Kidney (tissue), 13 donors: ENCODE measurements at regions not wholly inside any gene's neighbourhood (a gene's known extent, or its start where the extent isn't known, plus 50 kb on each side); places are given as distances from the start of the nearest gene placed in this dataset.

ENCODE experiments used
- DNase-seq, 5 donors: peaks; one replicate each; pipeline ENCODE4 v3.0.0-alpha.2; 2013 to 2020
- FAIRE-seq: peaks from 2 replicates; lab custom pipeline; 2012; peaks lifted over from hg19 to GRCh38; lab: Jason Lieb, UNC
- H3K27ac ChIP-seq, 2 donors: one replicate each; pipeline ENCODE4 v1.7.0; 2013; ENCODE audit warnings: low read depth in 2 of 2, low read length in 2 of 2, inconsistent platforms in 1 of 2
- H3K27me3 ChIP-seq: one replicate; pipeline ENCODE4 v1.7.1; 2013; ENCODE audit warnings: low read length, inconsistent platforms; ENCODE audit not compliant: control insufficient read depth, insufficient read depth
- H3K36me3 ChIP-seq, 3 donors: one replicate each; pipeline versions ENCODE4 v1.7.0 to v1.7.1; 2013; ENCODE audit warnings: low read length in 3 of 3, control low read depth in 1 of 3, inconsistent platforms in 1 of 3; ENCODE audit not compliant: insufficient read depth in 3 of 3, control insufficient read depth in 2 of 3
- H3K4me1 ChIP-seq, 3 donors: one replicate each; pipeline versions ENCODE4 v1.7.0 to v1.7.1; 2013; ENCODE audit warnings: low read length in 3 of 3, inconsistent platforms in 1 of 3, low read depth in 1 of 3; ENCODE audit not compliant: control insufficient read depth in 2 of 3, insufficient read depth in 2 of 3
- H3K4me3 ChIP-seq, 3 donors: one replicate each; pipeline versions ENCODE4 v1.7.0 to v1.8.1; 2013; ENCODE audit warnings: low read length in 3 of 3, control low read depth in 1 of 3, inconsistent platforms in 1 of 3
- H3K9ac ChIP-seq, 3 donors: one replicate each; pipeline versions ENCODE4 v1.7.0 to v1.7.1; 2013; ENCODE audit warnings: low read length in 3 of 3, control low read depth in 1 of 3, inconsistent platforms in 1 of 3
- H3K9me3 ChIP-seq, 3 donors: one replicate each; pipeline versions ENCODE4 v1.7.0 to v1.7.1; 2013; ENCODE audit warnings: low read length in 3 of 3, control low read depth in 1 of 3, inconsistent platforms in 1 of 3; ENCODE audit not compliant: control insufficient read depth in 2 of 3, insufficient read depth in 1 of 3
- intact Hi-C: fragments of 100-400 bp; cut with DNase I; formaldehyde crosslinking; loops from one replicate; pipeline ENCODE4 v1.11.1; 2022
- TF ChIP-seq, protein P1 (sequence below): IDR thresholded peaks from 3 replicates; pipeline ENCODE4 v1.5.1; 2012; ENCODE audit warnings: mild to moderate bottlenecking, moderate library complexity, borderline replicate concordance; ENCODE audit not compliant: insufficient read depth; ENCODE audit errors: extremely low read depth
- donor health status: control.
- donor health status: control.
- donor health status: control.
- donor health status: control.
- donor health status: control.
- donor health status: DM: yes; HTN: yes; CAD: no.
- donor health status: Normal renal cell carcinoma (clear cell type).

DNA sequence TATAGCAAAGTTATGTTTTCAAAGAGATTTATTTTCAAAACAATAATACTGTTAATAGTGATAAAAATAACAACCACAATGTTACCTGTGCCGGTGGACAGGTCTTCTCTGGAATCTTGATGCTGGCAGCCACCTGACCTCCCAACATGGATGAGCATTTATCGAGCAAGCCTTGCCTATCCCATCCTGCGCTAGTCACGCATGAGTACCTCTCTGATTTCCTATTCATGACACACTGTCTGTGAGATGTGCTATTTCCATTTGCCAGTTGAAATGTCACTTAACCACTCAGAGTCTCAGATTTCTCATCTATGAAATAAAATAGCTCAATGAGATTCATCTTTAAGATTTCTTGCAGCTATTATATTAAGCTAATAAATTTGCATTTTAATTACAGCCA, 341.2 kb upstream of the VWC2 start:
- H3K36me3 ChIP-seq: no peaks in the 10 kb centered on the region
- no peak for DNase-seq
- H3K9ac ChIP-seq: no peak overlapping the region
- no peak overlapping the region for H3K4me3 ChIP-seq
- no peaks in the 10 kb centered on the region for H3K27me3 ChIP-seq
- intact Hi-C loops: no loop called here
- TF ChIP-seq, protein P1, sequence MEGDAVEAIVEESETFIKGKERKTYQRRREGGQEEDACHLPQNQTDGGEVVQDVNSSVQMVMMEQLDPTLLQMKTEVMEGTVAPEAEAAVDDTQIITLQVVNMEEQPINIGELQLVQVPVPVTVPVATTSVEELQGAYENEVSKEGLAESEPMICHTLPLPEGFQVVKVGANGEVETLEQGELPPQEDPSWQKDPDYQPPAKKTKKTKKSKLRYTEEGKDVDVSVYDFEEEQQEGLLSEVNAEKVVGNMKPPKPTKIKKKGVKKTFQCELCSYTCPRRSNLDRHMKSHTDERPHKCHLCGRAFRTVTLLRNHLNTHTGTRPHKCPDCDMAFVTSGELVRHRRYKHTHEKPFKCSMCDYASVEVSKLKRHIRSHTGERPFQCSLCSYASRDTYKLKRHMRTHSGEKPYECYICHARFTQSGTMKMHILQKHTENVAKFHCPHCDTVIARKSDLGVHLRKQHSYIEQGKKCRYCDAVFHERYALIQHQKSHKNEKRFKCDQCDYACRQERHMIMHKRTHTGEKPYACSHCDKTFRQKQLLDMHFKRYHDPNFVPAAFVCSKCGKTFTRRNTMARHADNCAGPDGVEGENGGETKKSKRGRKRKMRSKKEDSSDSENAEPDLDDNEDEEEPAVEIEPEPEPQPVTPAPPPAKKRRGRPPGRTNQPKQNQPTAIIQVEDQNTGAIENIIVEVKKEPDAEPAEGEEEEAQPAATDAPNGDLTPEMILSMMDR: no peak
- no peaks in the 10 kb centered on the region for H3K4me1 ChIP-seq
- H3K9me3 ChIP-seq: no peaks in the 10 kb centered on the region
- H3K27ac ChIP-seq: no peak overlapping the region
- no peak for FAIRE-seq

DNA sequence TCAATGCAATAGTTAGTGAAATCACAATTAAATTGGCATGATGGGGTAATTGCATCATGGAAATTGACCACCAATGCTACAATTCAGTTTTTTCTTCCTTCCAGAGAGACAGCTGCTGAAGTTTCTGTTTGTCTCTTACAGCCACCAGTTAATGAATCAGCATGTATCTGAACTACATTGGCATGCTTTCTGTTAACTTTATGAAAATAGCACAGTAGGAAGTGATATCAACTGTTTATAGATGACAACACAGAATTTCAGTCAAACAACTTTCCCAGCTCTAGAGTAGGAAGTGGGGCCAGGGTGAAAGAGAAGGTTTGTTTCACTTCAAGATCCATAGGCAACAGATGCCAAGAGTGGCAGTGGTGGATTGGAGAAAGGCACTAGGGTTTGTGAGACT, 339.6 kb upstream of the VWC2 start:
- no peak overlapping the region for H3K4me3 ChIP-seq
- FAIRE-seq (no peak), DNase-seq (no peak)
- H3K27ac ChIP-seq: no peak overlapping the region
- no peaks in the 10 kb centered on the region for H3K27me3 ChIP-seq
- intact Hi-C loops: no loop called here
- TF ChIP-seq, protein P1: no peak
- H3K4me1 ChIP-seq: no peaks in the 10 kb centered on the region
- no peak overlapping the region for H3K9ac ChIP-seq
- no peaks in the 10 kb centered on the region for H3K36me3 ChIP-seq
- H3K9me3 ChIP-seq: peaks cover 0 to 2% (median 0%) of the 10 kb centered on the region in 3 donors

DNA sequence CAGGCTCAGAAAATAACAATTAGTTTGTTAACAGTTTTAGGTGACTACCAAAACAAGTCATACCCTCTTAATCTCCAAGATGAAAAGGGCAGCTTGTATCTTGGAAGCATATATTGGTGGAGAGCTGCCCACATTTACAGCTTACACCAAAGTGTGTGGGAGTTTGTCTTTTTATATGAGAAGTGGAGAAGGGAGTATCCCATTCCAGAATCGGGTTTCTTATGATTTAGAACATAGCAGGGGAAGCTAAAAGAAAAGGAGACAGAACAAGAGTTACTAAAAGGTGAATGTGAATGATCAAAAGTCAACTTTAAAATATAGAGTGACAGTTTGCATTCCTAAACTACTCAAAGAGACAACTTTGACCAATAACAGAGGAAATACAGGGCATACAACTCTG, 338.6 kb upstream of the VWC2 start:
- FAIRE-seq (no peak), DNase-seq (peak in 3 of 5 donors; percentile 18 to 88 (median 77))
- Histone ChIP-seq H3K9ac (no peak overlapping the region), H3K27me3 (no peaks in the 10 kb centered on the region), H3K4me1 (no peaks in the 10 kb centered on the region), H3K9me3 (peaks cover 0 to 2% (median 0%) of the 10 kb centered on the region in 3 donors), H3K27ac (no peak overlapping the region), H3K36me3 (no peaks in the 10 kb centered on the region), H3K4me3 (no peak overlapping the region)
- intact Hi-C loops: no loop called here
- TF ChIP-seq, protein P1: no peak

DNA sequence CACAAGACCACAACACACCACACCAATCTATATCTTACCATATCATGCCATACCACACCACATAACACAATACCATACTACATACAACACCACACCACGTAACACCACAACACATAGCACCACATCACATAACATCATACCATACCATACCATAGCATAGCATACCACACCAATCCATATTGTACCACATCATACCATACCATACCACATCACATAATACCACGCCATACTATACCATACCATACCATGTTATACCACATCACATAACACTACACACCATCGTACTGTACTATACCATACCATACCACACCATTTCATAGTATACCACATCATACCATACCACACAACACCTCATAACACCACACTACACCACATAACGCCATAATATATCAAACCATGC, 335.2 kb upstream of the VWC2 start:
- Histone ChIP-seq H3K9me3 (peaks cover 0 to 2% (median 0%) of the 10 kb centered on the region in 3 donors), H3K27me3 (no peaks in the 10 kb centered on the region), H3K36me3 (no peaks in the 10 kb centered on the region), H3K9ac (no peak overlapping the region), H3K27ac (no peak overlapping the region), H3K4me3 (no peak overlapping the region), H3K4me1 (no peaks in the 10 kb centered on the region)
- DNase-seq (no peak), FAIRE-seq (no peak)
- intact Hi-C loops: no loop called here
- TF ChIP-seq, protein P1: no peak
